PC-9 (cell line): ENCODE measurements at regions not wholly inside any gene's neighbourhood (a gene's known extent, or its start where the extent isn't known, plus 50 kb on each side); places are given as distances from the start of the nearest gene placed in this dataset.

Source experiments
- EZH2 ChIP-seq: fragments of 200-600 bp; sonication (generic); IDR thresholded peaks from 2 replicates; pipeline ENCODE4 v1.8.0; 2017; ENCODE audit warnings: antibody characterized with exemption, low read depth
- TF ChIP-seq, protein P1 (sequence below): fragments of 200-600 bp; sonication (generic); conservative IDR thresholded peaks from 2 replicates; pipeline ENCODE4 v1.6.1; 2017; ENCODE audit warnings: mixed run types, antibody characterized with exemption, mild to moderate bottlenecking, moderate library complexity

DNA sequence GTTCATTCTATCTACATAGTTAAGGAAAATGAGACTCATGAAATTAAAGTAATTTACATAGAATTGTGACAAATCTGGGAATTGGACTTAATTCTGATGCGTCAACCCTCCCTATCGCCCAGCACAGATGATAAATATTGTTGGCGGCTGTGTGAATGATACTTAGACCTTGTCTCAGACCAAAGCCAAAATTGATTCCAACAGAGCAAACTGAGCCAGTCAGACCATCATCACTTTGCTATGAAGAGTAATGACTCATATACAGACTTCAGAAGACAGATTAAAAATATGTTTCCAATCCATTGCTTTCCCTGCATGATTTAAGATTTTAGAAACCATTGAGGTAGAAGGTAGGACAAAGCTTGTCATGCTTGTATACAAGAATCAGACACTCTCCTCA is 1156.7 kb upstream of the CDH8 start:
- TF ChIP-seq, protein P1, sequence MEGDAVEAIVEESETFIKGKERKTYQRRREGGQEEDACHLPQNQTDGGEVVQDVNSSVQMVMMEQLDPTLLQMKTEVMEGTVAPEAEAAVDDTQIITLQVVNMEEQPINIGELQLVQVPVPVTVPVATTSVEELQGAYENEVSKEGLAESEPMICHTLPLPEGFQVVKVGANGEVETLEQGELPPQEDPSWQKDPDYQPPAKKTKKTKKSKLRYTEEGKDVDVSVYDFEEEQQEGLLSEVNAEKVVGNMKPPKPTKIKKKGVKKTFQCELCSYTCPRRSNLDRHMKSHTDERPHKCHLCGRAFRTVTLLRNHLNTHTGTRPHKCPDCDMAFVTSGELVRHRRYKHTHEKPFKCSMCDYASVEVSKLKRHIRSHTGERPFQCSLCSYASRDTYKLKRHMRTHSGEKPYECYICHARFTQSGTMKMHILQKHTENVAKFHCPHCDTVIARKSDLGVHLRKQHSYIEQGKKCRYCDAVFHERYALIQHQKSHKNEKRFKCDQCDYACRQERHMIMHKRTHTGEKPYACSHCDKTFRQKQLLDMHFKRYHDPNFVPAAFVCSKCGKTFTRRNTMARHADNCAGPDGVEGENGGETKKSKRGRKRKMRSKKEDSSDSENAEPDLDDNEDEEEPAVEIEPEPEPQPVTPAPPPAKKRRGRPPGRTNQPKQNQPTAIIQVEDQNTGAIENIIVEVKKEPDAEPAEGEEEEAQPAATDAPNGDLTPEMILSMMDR, result no peak
- no peak for TF ChIP-seq EZH2
